Aorta (tissue), 5 donors: ENCODE measurements at regions not wholly inside any gene's neighbourhood (a gene's known extent, or its start where the extent isn't known, plus 50 kb on each side); places are given as distances from the start of the nearest gene placed in this dataset.
A peak's percentile ranks its signal among the peaks of the same experiment; 100 is the strongest.

Source experiments
- ATAC-seq: fragments of 200-7000 bp; cut with Tn5 transposase; one replicate; pipeline ENCODE4 v1.9.1; 2022; ENCODE audit warnings: moderate library complexity; ENCODE audit not compliant: low FRiP score
- DNase-seq, 2 donors: peaks; one replicate each; pipeline ENCODE4 v3.0.0-alpha.2; 2020
- H3K27ac ChIP-seq, 2 donors: one replicate each; pipeline ENCODE4 v1.5.1; 2013; ENCODE audit warnings: low read length in 2 of 2, mild to moderate bottlenecking in 2 of 2, moderate library complexity in 2 of 2, control low read depth in 1 of 2, inconsistent platforms in 1 of 2, low read depth in 1 of 2
- H3K27me3 ChIP-seq, 2 donors: one replicate each; pipeline ENCODE4 v1.6.1; 2013; ENCODE audit warnings: control low read depth in 1 of 2, low read length in 1 of 2, mild to moderate bottlenecking in 1 of 2, moderate library complexity in 1 of 2; ENCODE audit not compliant: insufficient read depth in 2 of 2, control insufficient read depth in 1 of 2
- H3K36me3 ChIP-seq, 2 donors: one replicate each; pipeline ENCODE4 v1.6.1; 2013; ENCODE audit warnings: control low read depth in 1 of 2, low read length in 1 of 2, mild to moderate bottlenecking in 1 of 2; ENCODE audit not compliant: insufficient read depth in 2 of 2, control insufficient read depth in 1 of 2
- H3K4me1 ChIP-seq, 2 donors: one replicate each; pipeline ENCODE4 v1.6.1; 2013; ENCODE audit warnings: low read length in 2 of 2, control low read depth in 1 of 2, mild to moderate bottlenecking in 1 of 2, moderate library complexity in 1 of 2; ENCODE audit not compliant: insufficient read depth in 2 of 2, control insufficient read depth in 1 of 2
- H3K4me3 ChIP-seq, 2 donors: one replicate each; pipeline ENCODE4 v1.5.1; 2013; ENCODE audit warnings: low read length in 2 of 2, control low read depth in 1 of 2, mild to moderate bottlenecking in 1 of 2
- H3K9me3 ChIP-seq: one replicate; pipeline ENCODE4 v1.6.1; 2013; ENCODE audit warnings: mild to moderate bottlenecking, low read length; ENCODE audit not compliant: control insufficient read depth
- WGBS, 2 donors: extraction: QIAGEN DNeasy Blood & Tissue Kit; methylation state at CpG; one replicate each; pipeline ENCODE4 v1.1.7; 2013; 5-methylcytosine and 5-hydroxymethylcytosine counted together
- intact Hi-C, 2 donors: fragments of 100-400 bp; cut with DNase I; formaldehyde crosslinking; loops; one replicate each; pipeline versions ENCODE4 v1.14.2 to v1.15.0; 2022
- donor health status: healthy with polysubstance abuse.
- donor health status: Bipolar disorder and iron deficiency.
- donor health status: DM: no; HTN: no; CAD: no.
- donor health status: DM: no; HTN: no; CAD: no.
- donor health status: DM: yes; HTN: yes; CAD: no.

DNA sequence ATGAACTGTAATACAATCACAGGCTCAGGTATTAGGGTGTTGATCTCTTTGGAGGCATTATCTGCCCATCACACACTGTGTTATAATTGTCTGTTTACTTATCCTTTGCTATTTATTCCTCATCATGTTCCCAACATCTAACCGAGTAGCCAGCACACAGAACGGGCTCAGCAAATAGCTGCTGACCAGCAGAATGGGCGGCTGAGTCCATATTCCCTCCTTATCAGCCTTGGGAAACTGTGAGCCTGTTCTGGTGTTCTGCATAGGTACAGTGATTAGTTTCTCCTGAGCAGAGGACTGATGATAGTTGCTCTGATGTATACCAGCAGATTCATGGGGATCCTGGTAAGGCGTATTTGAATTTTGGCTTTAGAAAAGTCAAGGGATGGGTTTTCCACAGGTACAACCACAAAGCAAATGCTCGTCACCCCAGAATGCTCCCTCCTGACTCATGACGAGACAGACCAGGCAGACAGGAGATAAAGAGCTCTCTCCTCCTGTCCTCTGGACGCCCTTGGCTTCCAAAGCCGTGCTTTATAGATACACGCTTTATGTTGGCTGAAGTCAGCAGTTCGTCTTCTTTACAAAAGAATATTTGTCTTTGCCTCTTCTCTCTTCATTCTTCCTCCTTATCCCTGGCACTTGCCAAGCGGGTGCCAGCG lies 166.7 kb downstream of the TTLL2 start:
- Histone ChIP-seq H3K36me3 (no peaks in the 10 kb centered on the region), H3K27ac (no peak overlapping the region), H3K4me1 (no peaks in the 10 kb centered on the region), H3K9me3 (no peaks in the 10 kb centered on the region), H3K4me3 (no peak overlapping the region), H3K27me3 (no peaks in the 10 kb centered on the region)
- intact Hi-C loops, result no loop called here
- no peak for ATAC-seq
- peak in 1 of 2 donors; percentile 17 for DNase-seq
- 94 to 95% methylated on average over 12 of the region's 12 CpGs for WGBS, 2 donors

DNA sequence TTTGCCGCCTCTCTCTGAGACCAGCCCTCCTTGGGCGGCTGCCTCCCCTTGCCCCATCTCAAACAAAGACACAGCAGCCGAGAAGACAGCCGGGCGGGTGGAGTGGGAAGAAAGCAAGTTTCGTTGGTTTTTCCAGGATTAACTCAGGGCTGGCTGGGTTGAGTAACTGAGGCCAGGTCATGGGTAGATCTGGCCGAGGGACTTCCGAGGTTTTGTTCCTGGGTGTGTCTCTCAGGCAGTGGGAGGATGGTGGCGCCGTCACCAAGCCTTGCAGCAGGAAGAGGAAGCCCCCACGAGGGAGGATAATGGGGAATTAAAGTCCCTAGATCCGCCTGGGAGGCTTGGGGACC lies 167.2 kb downstream of the TTLL2 start:
- H3K4me1 ChIP-seq, result no peaks in the 10 kb centered on the region
- H3K27ac ChIP-seq, result no peak overlapping the region
- H3K9me3 ChIP-seq, result no peaks in the 10 kb centered on the region
- H3K27me3 ChIP-seq, result no peaks in the 10 kb centered on the region
- DNase-seq, result no peak
- H3K4me3 ChIP-seq, result no peak overlapping the region
- ATAC-seq, result no peak
- no peaks in the 10 kb centered on the region for H3K36me3 ChIP-seq
- 91 to 97% methylated on average over 12 of the region's 12 CpGs for WGBS, 2 donors
- intact Hi-C loops, result no loop called here

DNA sequence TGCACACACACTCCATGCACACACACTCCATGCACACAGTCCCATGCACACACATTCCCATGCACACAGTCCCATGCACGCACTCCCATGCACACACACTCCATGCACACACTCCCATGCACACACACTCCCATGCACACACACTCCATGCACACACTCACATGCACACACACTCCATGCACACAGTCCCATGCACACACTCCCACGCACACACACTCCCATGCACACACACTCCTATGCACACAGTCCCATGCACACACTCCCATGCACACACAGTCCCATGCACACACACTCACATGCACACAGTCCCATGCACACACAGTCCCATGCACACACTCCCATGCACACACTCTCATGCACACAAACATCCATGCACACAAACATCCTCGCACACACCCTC lies 168.4 kb downstream of the TTLL2 start:
- ATAC-seq, result no peak
- H3K27ac ChIP-seq, result no peak overlapping the region
- H3K9me3 ChIP-seq, result no peaks in the 10 kb centered on the region
- H3K4me1 ChIP-seq, result no peaks in the 10 kb centered on the region
- intact Hi-C loops, result no loop called here
- H3K36me3 ChIP-seq, result no peaks in the 10 kb centered on the region
- H3K4me3 ChIP-seq, result no peak overlapping the region
- no peak for DNase-seq
- no peaks in the 10 kb centered on the region for H3K27me3 ChIP-seq
- 95 to 98% methylated on average over 3 of the region's 3 CpGs for WGBS, 2 donors

DNA sequence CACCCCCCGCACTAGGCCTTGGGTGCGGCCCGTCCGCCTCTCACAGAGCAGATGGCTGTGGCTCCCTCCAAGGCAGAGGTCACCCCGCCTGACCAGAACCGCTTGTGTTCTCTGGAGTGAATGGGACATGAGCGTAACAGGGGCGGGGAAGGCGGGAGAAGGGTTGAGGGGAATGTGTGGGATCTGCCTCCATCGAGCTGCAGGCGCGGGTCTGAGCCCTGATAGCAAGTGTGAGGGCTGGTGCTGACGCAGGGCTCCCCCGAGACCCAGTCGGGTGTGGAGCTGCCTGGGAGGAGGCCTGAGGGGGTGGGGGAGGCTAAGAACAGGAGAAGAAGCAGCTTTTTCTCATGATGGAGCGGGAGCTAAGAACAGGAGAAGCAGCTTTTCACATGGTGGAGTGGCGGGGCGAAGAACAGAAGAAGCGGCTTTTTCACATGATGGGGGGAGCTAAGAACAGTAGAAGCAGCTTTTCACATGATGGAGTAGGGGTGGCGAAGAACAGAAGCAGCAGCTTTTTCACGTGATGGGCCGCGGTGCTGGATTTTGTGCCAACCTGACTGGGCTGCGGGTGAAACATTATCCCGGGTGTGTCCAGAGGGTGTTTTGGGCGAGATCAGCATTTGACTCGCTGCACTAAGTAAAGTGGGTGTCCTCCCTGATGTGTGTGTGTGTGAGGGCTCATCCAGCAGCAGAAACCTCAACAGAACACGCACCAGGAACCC lies 169.3 kb downstream of the TTLL2 start:
- peak in 1 of 2 donors; percentile 61 for DNase-seq
- peak; percentile 45 for ATAC-seq
- Histone ChIP-seq H3K36me3 (no peaks in the 10 kb centered on the region), H3K27ac (no peak overlapping the region), H3K4me1 (no peaks in the 10 kb centered on the region), H3K9me3 (no peaks in the 10 kb centered on the region), H3K27me3 (no peaks in the 10 kb centered on the region), H3K4me3 (no peak overlapping the region)
- 93 to 95% methylated on average over 28 of the region's 28 CpGs for WGBS, 2 donors
- intact Hi-C loops, result no loop called here

DNA sequence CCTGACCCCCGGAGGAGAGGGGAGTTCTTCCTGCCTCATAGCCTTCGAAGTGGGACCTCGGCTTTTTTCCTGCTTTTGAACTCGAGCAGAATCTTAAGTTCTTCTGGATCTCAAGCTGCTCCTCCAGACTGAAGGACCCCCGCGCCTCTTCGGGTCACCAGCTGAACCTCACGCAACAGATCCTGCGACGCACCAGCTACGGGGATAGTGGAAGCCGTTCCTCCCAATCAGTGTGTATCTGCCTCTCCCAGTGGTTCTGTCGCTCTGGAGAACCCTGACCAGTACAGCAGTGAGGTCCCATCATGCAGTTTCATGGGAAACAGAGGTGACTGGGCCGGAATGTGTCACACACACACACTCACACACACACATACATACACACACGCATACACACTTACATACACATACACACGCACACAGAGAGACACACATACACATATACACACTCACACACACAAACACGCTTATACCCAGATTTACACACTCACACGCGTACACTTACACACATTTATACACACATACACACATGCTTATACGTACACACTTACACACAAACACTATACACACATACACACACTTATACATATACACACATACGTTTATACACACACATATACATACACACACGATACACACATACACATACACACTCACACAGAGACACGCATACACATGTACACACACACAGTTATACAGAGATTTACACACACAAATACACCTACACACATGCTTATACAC lies 170.0 kb downstream of the TTLL2 start:
- 91 to 96% methylated on average over 23 of the region's 23 CpGs for WGBS, 2 donors

DNA sequence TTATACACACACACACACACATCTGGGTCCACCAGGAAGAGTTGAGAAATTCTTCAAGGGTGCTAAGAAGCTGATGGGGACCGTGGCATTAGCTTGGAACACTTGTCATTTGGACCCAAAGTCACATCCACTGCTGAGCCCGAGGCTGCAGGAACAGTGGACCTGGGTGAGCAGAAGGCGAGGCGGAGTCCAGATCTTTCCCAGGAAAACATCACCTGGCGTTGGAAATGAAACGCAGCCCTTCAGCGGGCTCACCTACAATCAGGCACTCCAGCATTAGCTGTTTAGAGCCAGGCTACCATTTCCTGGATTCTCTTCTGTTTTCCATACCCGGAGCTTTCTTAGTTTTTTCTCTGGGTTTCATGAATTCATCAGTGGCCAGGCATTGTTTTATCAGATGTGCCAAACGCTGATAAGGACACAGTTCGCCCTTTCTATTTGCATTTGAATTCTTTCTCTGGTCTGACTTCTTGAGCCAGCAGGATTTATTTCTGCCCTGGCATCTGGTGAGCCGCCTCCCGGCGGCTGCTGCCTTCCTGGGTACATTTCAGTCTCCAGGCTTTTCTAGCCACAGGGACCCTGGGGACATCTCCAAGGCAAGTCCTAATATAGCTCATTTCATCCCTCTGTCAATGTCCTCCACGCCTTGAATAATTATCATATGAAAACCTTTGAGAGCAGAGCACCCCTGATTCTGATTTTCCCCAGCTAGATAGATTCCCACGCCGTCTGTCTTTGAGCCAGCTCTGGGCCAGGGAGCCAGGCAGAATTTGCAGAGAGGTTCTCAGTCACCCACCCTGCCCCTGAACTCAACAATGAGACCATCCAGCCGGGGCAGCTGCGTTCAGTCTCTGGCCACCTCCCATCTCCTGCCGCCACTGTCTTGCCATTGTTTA lies 170.9 kb downstream of the TTLL2 start:
- DNase-seq (peak in 1 of 2 donors; percentile 5), ATAC-seq (no peak)
- intact Hi-C loops, result no loop called here
- 14 to 25% methylated on average over 19 of the region's 19 CpGs for WGBS, 2 donors
- Histone ChIP-seq H3K4me3 (no peak overlapping the region), H3K36me3 (no peaks in the 10 kb centered on the region), H3K9me3 (no peaks in the 10 kb centered on the region), H3K27me3 (no peaks in the 10 kb centered on the region), H3K4me1 (no peaks in the 10 kb centered on the region), H3K27ac (no peak overlapping the region)

More for the DNA sequence above, 170.0 kb downstream of the TTLL2 start:
- H3K9me3 ChIP-seq, result no peaks in the 10 kb centered on the region
- no peak overlapping the region for H3K4me3 ChIP-seq
- ATAC-seq (no peak), DNase-seq (no peak)
- H3K27me3 ChIP-seq, result no peaks in the 10 kb centered on the region
- intact Hi-C loops, result no loop called here
- H3K4me1 ChIP-seq, result no peaks in the 10 kb centered on the region
- no peaks in the 10 kb centered on the region for H3K36me3 ChIP-seq
- H3K27ac ChIP-seq, result no peak overlapping the region

DNA sequence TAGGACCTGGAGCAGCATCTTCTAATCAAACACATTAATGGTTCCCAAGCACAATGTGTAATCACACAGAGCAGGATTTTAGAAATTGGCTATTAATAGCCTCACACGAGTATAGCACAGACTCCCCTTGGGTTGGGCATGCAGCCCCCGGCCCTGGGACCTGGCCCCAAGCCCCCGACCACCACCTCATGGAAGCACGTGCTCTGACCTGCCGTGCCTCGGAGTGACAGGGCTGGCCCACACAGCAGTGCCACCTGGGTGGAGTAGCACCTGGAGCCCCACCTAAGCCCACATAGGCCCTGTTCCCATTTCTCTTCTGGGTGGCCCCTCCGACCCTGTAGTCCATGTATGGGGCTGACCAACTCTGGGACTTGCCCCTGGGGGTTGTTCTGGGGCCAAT lies 171.8 kb downstream of the TTLL2 start:
- Histone ChIP-seq H3K36me3 (no peaks in the 10 kb centered on the region), H3K27me3 (no peaks in the 10 kb centered on the region), H3K4me1 (no peaks in the 10 kb centered on the region), H3K9me3 (no peaks in the 10 kb centered on the region), H3K27ac (no peak overlapping the region), H3K4me3 (no peak overlapping the region)
- intact Hi-C loops, result no loop called here
- ATAC-seq (no peak), DNase-seq (peak in 1 of 2 donors; percentile 48)
- WGBS, 2 donors, result 78 to 86% methylated on average over 7 of the region's 7 CpGs

DNA sequence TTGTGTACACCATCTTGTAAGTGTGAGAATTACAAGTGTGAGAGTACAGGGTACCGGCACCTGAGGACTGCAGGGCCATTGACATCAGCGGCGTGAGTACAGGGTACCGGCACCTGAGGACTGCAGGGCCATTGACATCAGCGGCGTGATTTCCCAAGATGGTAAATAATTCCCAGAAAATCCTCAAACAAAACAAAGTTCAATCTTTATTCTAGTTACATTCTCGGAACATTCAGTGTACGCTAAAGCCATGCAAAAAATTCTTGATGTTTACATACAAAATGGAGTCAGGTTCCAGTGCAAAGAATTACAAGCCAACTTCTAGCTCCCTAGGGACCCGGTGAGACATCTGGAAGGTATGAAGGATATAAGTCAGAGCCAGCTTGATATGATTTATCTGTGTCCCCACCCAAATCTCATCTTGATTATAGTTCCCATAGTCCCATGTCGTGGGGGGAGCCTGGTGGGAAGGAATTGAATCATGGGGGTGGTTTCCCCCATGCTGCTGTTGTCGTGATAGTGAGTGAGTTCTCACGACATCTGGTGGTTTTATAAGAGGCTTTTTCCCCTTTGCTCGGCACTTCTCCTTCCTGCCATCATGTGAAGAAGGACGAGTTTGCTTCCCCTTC lies 172.7 kb downstream of the TTLL2 start:
- Histone ChIP-seq H3K27me3 (no peaks in the 10 kb centered on the region), H3K4me1 (no peaks in the 10 kb centered on the region), H3K9me3 (no peaks in the 10 kb centered on the region), H3K4me3 (no peak overlapping the region), H3K36me3 (no peaks in the 10 kb centered on the region), H3K27ac (no peak overlapping the region)
- ATAC-seq, result no peak
- WGBS, 2 donors, result 84 to 87% methylated on average over 14 of the region's 14 CpGs
- DNase-seq, result peak in 1 of 2 donors; percentile 20
- intact Hi-C loops, result no loop called here
